T-cell (primary cell): ENCODE measurements at regions not wholly inside any gene's neighbourhood (a gene's known extent, or its start where the extent isn't known, plus 50 kb on each side); places are given as distances from the start of the nearest gene placed in this dataset.

ENCODE experiments used
- ATAC-seq, 4 experiments: fragments of 200-7000 bp in 3 of 4; fragments of 150-1000 bp in 1 of 4; cut with Tn5 transposase; replicated peaks in 1 of 4; 1 replicate in 3 of 4; 2 replicates in 1 of 4; pipeline ENCODE4 v1.10.0; 2021; ENCODE audit warnings: moderate library complexity in 3 of 4, mild to moderate bottlenecking in 2 of 4, moderate number of reproducible peaks in 1 of 4
- CTCF ChIA-PET, 2 donors: fragments of 300-600 bp; sonication (Branson Sonifier 250); formaldehyde crosslinking; loops; one replicate each; lab custom pipeline; 2022; ENCODE audit warnings: antibody characterized with exemption in 2 of 2; lab: Charles Lee
- POLR2A ChIA-PET, 2 donors: fragments of 300-600 bp; sonication (Branson Sonifier 250); formaldehyde crosslinking; loops; one replicate each; lab custom pipeline; 2022; ENCODE audit warnings: antibody characterized with exemption in 2 of 2; lab: Charles Lee
- DNase-seq, 35 experiments: peaks; one replicate each; pipeline versions ENCODE4 v3.0.0 to v3.0.0-alpha.2; 2013 to 2023
- H3K27ac ChIP-seq: one replicate; pipeline ENCODE4 v1.5.1; 2013; ENCODE audit warnings: low read length
- H3K27me3 ChIP-seq, 2 experiments: replicated peaks in 1 of 2; 1 replicate in 1 of 2; 2 replicates in 1 of 2; pipeline versions ENCODE4 v1.6.1 to v1.7.0; 2013; ENCODE audit warnings: low read length in 1 of 2, mixed read lengths in 1 of 2; ENCODE audit not compliant: control insufficient read depth in 2 of 2, insufficient read depth in 2 of 2; ENCODE audit errors: extremely low read depth in 1 of 2
- H3K36me3 ChIP-seq, 2 donors: 1 replicate in 1 of 2; 2 replicates in 1 of 2; pipeline versions ENCODE4 v1.6.1 to v1.7.0; 2013; ENCODE audit warnings: low read length in 1 of 2; ENCODE audit not compliant: control insufficient read depth in 2 of 2, insufficient read depth in 1 of 2; ENCODE audit errors: extremely low read depth in 1 of 2
- H3K4me1 ChIP-seq, 2 experiments: 1 replicate in 1 of 2; 2 replicates in 1 of 2; pipeline versions ENCODE4 v1.6.1 to v1.7.0; 2013; ENCODE audit warnings: low read length in 2 of 2, mixed read lengths in 1 of 2; ENCODE audit not compliant: insufficient read depth in 2 of 2, control insufficient read depth in 1 of 2; ENCODE audit errors: extremely low read depth in 1 of 2
- H3K4me3 ChIP-seq, 2 donors: 1 replicate in 1 of 2; 2 replicates in 1 of 2; pipeline versions ENCODE4 v1.5.1 to v1.7.0; 2013; ENCODE audit warnings: mild to moderate bottlenecking in 2 of 2, low read length in 1 of 2, moderate library complexity in 1 of 2; ENCODE audit not compliant: control insufficient read depth in 1 of 2; ENCODE audit errors: extremely low read depth in 1 of 2
- H3K9me3 ChIP-seq: 2 replicates; pipeline ENCODE4 v1.7.0; 2013
- H3K27ac Mint-ChIP-seq, 2 donors: one replicate each; pipeline ENCODE4 v1.8.0; 2020 to 2021; ENCODE audit warnings: mild to moderate bottlenecking in 2 of 2, mixed read lengths in 2 of 2
- H3K27me3 Mint-ChIP-seq, 2 donors: one replicate each; pipeline ENCODE4 v1.8.0; 2021 to 2022; ENCODE audit warnings: mixed read lengths in 2 of 2
- H3K36me3 Mint-ChIP-seq: one replicate; pipeline ENCODE4 v1.8.0; 2021; ENCODE audit warnings: mixed read lengths
- H3K4me1 Mint-ChIP-seq, 3 donors: one replicate each; pipeline ENCODE4 v1.8.0; 2020 to 2022; ENCODE audit warnings: mixed read lengths in 3 of 3, mild to moderate bottlenecking in 1 of 3
- H3K4me3 Mint-ChIP-seq, 3 donors: one replicate each; pipeline ENCODE4 v1.8.0; 2020 to 2022; ENCODE audit warnings: mild to moderate bottlenecking in 3 of 3, mixed read lengths in 3 of 3, moderate library complexity in 3 of 3
- H3K9me3 Mint-ChIP-seq, 3 donors: one replicate each; pipeline ENCODE4 v1.8.0; 2020 to 2022; ENCODE audit warnings: mixed read lengths in 3 of 3
- WGBS: methylation state at CpG from one replicate; pipeline ENCODE4 v1.1.5; 2013; ENCODE audit warnings: missing lambda C conversion rate; ENCODE audit not compliant: insufficient coverage; 5-methylcytosine and 5-hydroxymethylcytosine counted together

DNA sequence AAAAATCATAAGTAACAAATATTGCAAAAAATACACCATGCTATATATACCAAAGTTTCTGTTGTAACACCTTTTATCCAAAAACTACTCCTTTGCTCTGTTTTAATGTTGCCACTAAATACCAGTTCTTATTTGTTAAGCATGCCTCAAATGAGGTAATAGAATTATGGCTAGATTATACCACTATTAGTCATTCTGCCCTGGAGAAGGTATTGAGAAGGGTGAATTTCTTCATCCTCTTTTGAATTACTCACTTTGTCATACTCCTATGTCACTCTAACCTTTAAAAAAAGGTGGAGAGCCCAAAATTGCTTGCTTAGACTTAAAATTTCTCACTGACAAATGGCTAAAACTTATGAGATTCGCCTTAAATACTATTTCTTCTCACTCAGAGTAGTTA lies 750.9 kb downstream of the MAT2B start:
- ChIA-PET POLR2A (no interaction called here), CTCF (no interaction called here)
- H3K36me3 Mint-ChIP-seq = no peaks in the 10 kb centered on the region
- Histone ChIP-seq H3K36me3 (no peaks in the 10 kb centered on the region), H3K9me3 (no peaks in the 10 kb centered on the region), H3K27me3 (no peaks in the 10 kb centered on the region), H3K4me1 (no peaks in the 10 kb centered on the region), H3K4me3 (no peak overlapping the region), H3K27ac (no peak overlapping the region)
- H3K27ac Mint-ChIP-seq = no peak overlapping the region
- H3K4me1 Mint-ChIP-seq = no peaks in the 10 kb centered on the region
- WGBS = 50% methylated on average over 1 of the region's 1 CpG
- no peaks in the 10 kb centered on the region for H3K27me3 Mint-ChIP-seq
- peaks cover 2 to 14% (median 13%) of the 10 kb centered on the region in 3 donors for H3K9me3 Mint-ChIP-seq
- DNase-seq (no peak), ATAC-seq (no peak)
- no peak overlapping the region for H3K4me3 Mint-ChIP-seq

- H3K4me1 ChIP-seq = no peaks in the 10 kb centered on the region
- no peak overlapping the region for H3K27ac Mint-ChIP-seq
- H3K27me3 Mint-ChIP-seq = no peaks in the 10 kb centered on the region
- no peaks in the 10 kb centered on the region for H3K36me3 Mint-ChIP-seq
- no peak for ATAC-seq
- no peak for DNase-seq
- H3K36me3 ChIP-seq = no peaks in the 10 kb centered on the region
- H3K4me1 Mint-ChIP-seq = no peaks in the 10 kb centered on the region
- H3K27ac ChIP-seq = no peak overlapping the region
- peaks cover 2 to 13% (median 8%) of the 10 kb centered on the region in 3 donors for H3K9me3 Mint-ChIP-seq
- CTCF ChIA-PET = no interaction called here
- WGBS = 82% methylated on average over 2 of the region's 2 CpGs
- POLR2A ChIA-PET = no interaction called here
- H3K9me3 ChIP-seq = no peaks in the 10 kb centered on the region
- H3K27me3 ChIP-seq = no peaks in the 10 kb centered on the region
- no peak overlapping the region for H3K4me3 Mint-ChIP-seq
- H3K4me3 ChIP-seq = no peak overlapping the region
These were observed 751.5 kb downstream of the MAT2B start for GRCh38 chr5:164256954-164257353.

- WGBS = no CpG with 5 or more reads among the region's 1 CpG
- no peak overlapping the region for H3K4me3 ChIP-seq
- POLR2A ChIA-PET = no interaction called here
These were observed 760.1 kb downstream of the MAT2B start for GRCh38 chr5:164265566-164265965.

GRCh38 chr5:164266571-164266970 lies 761.2 kb downstream of the MAT2B start:
- Mint-ChIP-seq H3K36me3 (no peaks in the 10 kb centered on the region), H3K27me3 (no peaks in the 10 kb centered on the region), H3K4me3 (no peak overlapping the region), H3K27ac (no peak overlapping the region), H3K9me3 (peaks cover 0 to 26% (median 5%) of the 10 kb centered on the region in 3 donors), H3K4me1 (no peaks in the 10 kb centered on the region)
- ATAC-seq = no peak
- ChIA-PET CTCF (no interaction called here), POLR2A (no interaction called here)
- Histone ChIP-seq H3K9me3 (no peaks in the 10 kb centered on the region), H3K27ac (no peak overlapping the region), H3K4me1 (no peaks in the 10 kb centered on the region), H3K4me3 (no peak overlapping the region), H3K36me3 (no peaks in the 10 kb centered on the region), H3K27me3 (no peaks in the 10 kb centered on the region)
- no peak for DNase-seq
- WGBS = no CpG with 5 or more reads among the region's 2 CpGs

More at GRCh38 chr5:164265566-164265965, 760.1 kb downstream of the MAT2B start:
- no peaks in the 10 kb centered on the region for H3K27me3 Mint-ChIP-seq
- no peaks in the 10 kb centered on the region for H3K27me3 ChIP-seq
- H3K36me3 Mint-ChIP-seq = no peaks in the 10 kb centered on the region
- no peaks in the 10 kb centered on the region for H3K9me3 ChIP-seq
- no peaks in the 10 kb centered on the region for H3K4me1 Mint-ChIP-seq
- peaks cover 0 to 26% (median 5%) of the 10 kb centered on the region in 3 donors for H3K9me3 Mint-ChIP-seq
- H3K4me1 ChIP-seq = no peaks in the 10 kb centered on the region
- no peak overlapping the region for H3K27ac ChIP-seq
- no peak overlapping the region for H3K4me3 Mint-ChIP-seq
- ATAC-seq (no peak), DNase-seq (no peak)
- H3K27ac Mint-ChIP-seq = no peak overlapping the region
- no peaks in the 10 kb centered on the region for H3K36me3 ChIP-seq
- CTCF ChIA-PET = no interaction called here

DNA sequence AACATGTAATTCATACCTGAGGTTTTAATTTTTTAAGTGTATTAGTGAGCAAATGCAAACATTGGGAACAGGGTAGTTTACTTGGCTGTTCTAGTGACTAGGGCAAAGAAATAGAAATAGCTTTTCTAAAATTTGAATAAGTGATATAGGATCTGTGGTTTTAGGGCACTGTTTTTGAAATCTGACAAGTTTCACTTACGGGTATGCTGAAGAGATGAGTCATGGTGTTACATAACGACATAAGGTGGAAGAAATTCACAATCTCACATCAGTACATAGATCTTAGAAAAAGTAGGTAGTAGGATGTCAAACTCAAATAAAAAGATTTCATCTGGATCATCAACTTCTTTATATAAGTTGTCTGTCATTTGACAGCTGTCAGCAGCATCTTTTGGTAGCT lies 772.3 kb downstream of the MAT2B start:
- peaks cover 7 to 14% (median 9%) of the 10 kb centered on the region in 3 donors for H3K9me3 Mint-ChIP-seq
- ATAC-seq (no peak), DNase-seq (no peak)
- H3K36me3 Mint-ChIP-seq = no peaks in the 10 kb centered on the region
- H3K4me1 ChIP-seq = no peaks in the 10 kb centered on the region
- no CpG with 5 or more reads among the region's 2 CpGs for WGBS
- H3K4me1 Mint-ChIP-seq = no peaks in the 10 kb centered on the region
- H3K4me3 Mint-ChIP-seq = no peak overlapping the region
- no peak overlapping the region for H3K27ac Mint-ChIP-seq
- no peak overlapping the region for H3K27ac ChIP-seq
- H3K4me3 ChIP-seq = no peak overlapping the region
- no peaks in the 10 kb centered on the region for H3K9me3 ChIP-seq
- no peaks in the 10 kb centered on the region for H3K27me3 Mint-ChIP-seq
- ChIA-PET CTCF (no interaction called here), POLR2A (no interaction called here)
- H3K27me3 ChIP-seq = no peaks in the 10 kb centered on the region
- no peaks in the 10 kb centered on the region for H3K36me3 ChIP-seq

DNA sequence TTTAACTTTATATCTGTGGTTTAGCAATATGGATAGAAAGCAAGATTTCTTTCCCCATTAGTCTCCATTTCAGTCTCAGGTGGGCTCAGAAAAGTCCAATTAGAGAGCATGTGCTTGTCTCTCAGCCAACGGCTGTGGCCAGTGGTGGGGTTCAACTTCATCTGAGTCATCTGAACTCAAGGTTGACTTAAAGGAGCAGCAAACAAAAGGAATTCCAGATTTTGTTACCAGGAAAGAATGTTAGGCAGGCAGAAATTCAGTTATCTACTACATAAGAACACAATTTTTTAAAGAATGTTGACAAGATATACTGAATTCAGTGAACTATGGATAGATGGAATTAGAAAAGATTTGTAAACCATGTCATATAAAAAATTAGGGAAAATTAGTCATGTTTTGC lies 784.1 kb downstream of the MAT2B start:
- WGBS = no CpG with 5 or more reads among the region's 1 CpG
- Histone ChIP-seq H3K36me3 (no peaks in the 10 kb centered on the region), H3K9me3 (no peaks in the 10 kb centered on the region), H3K27ac (no peak overlapping the region), H3K27me3 (no peaks in the 10 kb centered on the region), H3K4me3 (no peak overlapping the region), H3K4me1 (no peaks in the 10 kb centered on the region)
- H3K27ac Mint-ChIP-seq = no peak overlapping the region
- H3K4me1 Mint-ChIP-seq = no peaks in the 10 kb centered on the region
- ChIA-PET CTCF (no interaction called here), POLR2A (no interaction called here)
- H3K9me3 Mint-ChIP-seq = peaks cover 14 to 27% (median 17%) of the 10 kb centered on the region in 3 donors
- DNase-seq (no peak), ATAC-seq (no peak)
- H3K36me3 Mint-ChIP-seq = no peaks in the 10 kb centered on the region
- no peaks in the 10 kb centered on the region for H3K27me3 Mint-ChIP-seq
- H3K4me3 Mint-ChIP-seq = no peak overlapping the region

DNA sequence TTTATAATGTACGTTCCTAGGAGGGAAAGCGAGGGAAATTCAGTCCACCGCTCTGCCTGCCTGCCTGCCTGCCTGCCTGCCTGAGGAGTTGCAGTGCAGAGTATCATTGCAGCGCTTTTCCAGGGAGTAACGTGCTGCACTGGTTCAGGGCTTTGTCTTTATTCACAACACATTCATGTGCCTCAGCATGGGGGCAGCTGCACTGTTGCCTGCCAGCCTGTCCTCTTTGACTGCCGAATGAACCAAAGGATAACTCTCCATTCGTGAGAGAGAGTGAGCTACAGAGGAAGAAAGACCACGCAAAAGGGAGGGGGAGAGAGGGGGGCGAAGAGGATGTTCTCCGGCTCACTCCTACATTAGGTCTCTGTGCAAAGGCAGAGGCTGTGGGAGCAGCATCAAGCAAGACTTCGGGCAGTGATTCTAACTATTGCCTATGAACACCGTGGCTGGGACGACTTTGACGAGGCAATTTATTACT lies 791.2 kb downstream of the MAT2B start:
- Mint-ChIP-seq H3K27ac (no peak overlapping the region), H3K4me3 (no peak overlapping the region), H3K4me1 (no peaks in the 10 kb centered on the region), H3K9me3 (peaks cover 8 to 17% (median 9%) of the 10 kb centered on the region in 3 donors), H3K27me3 (no peaks in the 10 kb centered on the region), H3K36me3 (no peaks in the 10 kb centered on the region)
- no peak overlapping the region for H3K27ac ChIP-seq
- no peak overlapping the region for H3K4me3 ChIP-seq
- 44% methylated on average over 11 of the region's 14 CpGs for WGBS
- DNase-seq = no peak
- H3K36me3 ChIP-seq = no peaks in the 10 kb centered on the region
- POLR2A ChIA-PET = no interaction called here
- ATAC-seq = no peak
- CTCF ChIA-PET = no interaction called here
- no peaks in the 10 kb centered on the region for H3K27me3 ChIP-seq
- no peaks in the 10 kb centered on the region for H3K4me1 ChIP-seq
- H3K9me3 ChIP-seq = no peaks in the 10 kb centered on the region
